Activated CD4-positive, alpha-beta T cell treated with anti-CD3 and anti-CD28 coated beads, Interleukin-2, Interleukin-6, amounts not matched to agents 100 ng/mL and 50 ng/mL, durations not matched to agents 16 hours and 8 hours (primary cell): ENCODE measurements at regions not wholly inside any gene's neighbourhood (a gene's known extent, or its start where the extent isn't known, plus 50 kb on each side); places are given as distances from the start of the nearest gene placed in this dataset.

Experiments
- DNase-seq: peaks from one replicate; pipeline ENCODE4 v3.0.0-alpha.2; 2020

GRCh38 chr3:70120357-70120966 lies 120.9 kb downstream of the SAMMSON start:
- peak; percentile 74 for DNase-seq

- no peak for DNase-seq
Observed at GRCh38 chr3:70127192-70127591, 127.7 kb downstream of the SAMMSON start.

- DNase-seq = no peak
Observed at GRCh38 chr3:70137366-70137765, 137.8 kb downstream of the SAMMSON start.

GRCh38 chr3:70138606-70139005 lies 139.1 kb downstream of the SAMMSON start:
- no peak for DNase-seq
